ENCODE measurements at regions not wholly inside any gene's neighbourhood (a gene's known extent, or its start where the extent isn't known, plus 50 kb on each side); places are given as distances from the start of the nearest gene placed in this dataset.
A peak's percentile ranks its signal among the peaks of the same experiment; 100 is the strongest.

- no peaks in the 10 kb centered on the region for H3K9me3 ChIP-seq (ENCODE audit: control insufficient read depth, insufficient read depth, low read length)
- no CpG with 5 or more reads among the region's 7 CpGs for WGBS (ENCODE audit: insufficient coverage)
- H3K27ac ChIP-seq (ENCODE audit: low read depth, low read length), result no peak overlapping the region
- no peaks in the 10 kb centered on the region for H3K4me1 ChIP-seq (ENCODE audit: control insufficient read depth, insufficient read depth, low read length)
- no peaks in the 10 kb centered on the region for H3K36me3 ChIP-seq (ENCODE audit: control insufficient read depth, insufficient read depth, low read length)
- no peak for DNase-seq (ENCODE audit: low read depth in 4 of 6, low spot score in 6 of 6)
- H3K4me3 ChIP-seq (ENCODE audit: low read depth, low read length), result no peak overlapping the region
- no peaks in the 10 kb centered on the region for H3K27me3 ChIP-seq (ENCODE audit: control insufficient read depth, insufficient read depth, low read length)
Measured at GRCh38 chr10:113219446-113219845, 269.4 kb downstream of the TCF7L2 start.

GRCh38 chr10:113221756-113222168 is 271.7 kb downstream of the TCF7L2 start:
- no peaks in the 10 kb centered on the region for H3K9me3 ChIP-seq (ENCODE audit: control insufficient read depth, insufficient read depth, low read length)
- no peak overlapping the region for H3K4me3 ChIP-seq (ENCODE audit: low read depth, low read length)
- H3K4me1 ChIP-seq (ENCODE audit: control insufficient read depth, insufficient read depth, low read length), result no peaks in the 10 kb centered on the region
- no peaks in the 10 kb centered on the region for H3K27me3 ChIP-seq (ENCODE audit: control insufficient read depth, insufficient read depth, low read length)
- no peaks in the 10 kb centered on the region for H3K36me3 ChIP-seq (ENCODE audit: control insufficient read depth, insufficient read depth, low read length)
- no peak overlapping the region for H3K27ac ChIP-seq (ENCODE audit: low read depth, low read length)
- WGBS (ENCODE audit: insufficient coverage), result 40% methylated on average over 1 of the region's 6 CpGs
- no peak for DNase-seq (ENCODE audit: low read depth in 4 of 6, low spot score in 6 of 6)

- DNase-seq (ENCODE audit: low read depth in 4 of 6, low spot score in 6 of 6), result peak in 1 of 6 donors; percentile 9
- no peaks in the 10 kb centered on the region for H3K36me3 ChIP-seq (ENCODE audit: control insufficient read depth, insufficient read depth, low read length)
- no peaks in the 10 kb centered on the region for H3K9me3 ChIP-seq (ENCODE audit: control insufficient read depth, insufficient read depth, low read length)
- no peaks in the 10 kb centered on the region for H3K27me3 ChIP-seq (ENCODE audit: control insufficient read depth, insufficient read depth, low read length)
- 34% methylated on average over 11 of the region's 12 CpGs for WGBS (ENCODE audit: insufficient coverage)
- no peak overlapping the region for H3K27ac ChIP-seq (ENCODE audit: low read depth, low read length)
- H3K4me1 ChIP-seq (ENCODE audit: control insufficient read depth, insufficient read depth, low read length), result no peaks in the 10 kb centered on the region
- no peak overlapping the region for H3K4me3 ChIP-seq (ENCODE audit: low read depth, low read length)
Measured at GRCh38 chr10:113222207-113222606, 272.2 kb downstream of the TCF7L2 start.

- WGBS (ENCODE audit: insufficient coverage), result 94% methylated on average over 2 of the region's 2 CpGs
- H3K36me3 ChIP-seq (ENCODE audit: control insufficient read depth, insufficient read depth, low read length), result no peaks in the 10 kb centered on the region
- no peaks in the 10 kb centered on the region for H3K9me3 ChIP-seq (ENCODE audit: control insufficient read depth, insufficient read depth, low read length)
- DNase-seq (ENCODE audit: low read depth in 4 of 6, low spot score in 6 of 6), result no peak
- H3K27me3 ChIP-seq (ENCODE audit: control insufficient read depth, insufficient read depth, low read length), result no peaks in the 10 kb centered on the region
- no peak overlapping the region for H3K27ac ChIP-seq (ENCODE audit: low read depth, low read length)
- H3K4me1 ChIP-seq (ENCODE audit: control insufficient read depth, insufficient read depth, low read length), result no peaks in the 10 kb centered on the region
- no peak overlapping the region for H3K4me3 ChIP-seq (ENCODE audit: low read depth, low read length)
Measured at GRCh38 chr10:113225364-113225763, 275.3 kb downstream of the TCF7L2 start.

- DNase-seq (ENCODE audit: low read depth in 4 of 6, low spot score in 6 of 6), result no peak
- Histone ChIP-seq H3K27ac (ENCODE audit: low read depth, low read length) (no peak overlapping the region), H3K27me3 (ENCODE audit: control insufficient read depth, insufficient read depth, low read length) (no peaks in the 10 kb centered on the region), H3K36me3 (ENCODE audit: control insufficient read depth, insufficient read depth, low read length) (no peaks in the 10 kb centered on the region), H3K4me3 (ENCODE audit: low read depth, low read length) (no peak overlapping the region), H3K4me1 (ENCODE audit: control insufficient read depth, insufficient read depth, low read length) (no peaks in the 10 kb centered on the region), H3K9me3 (ENCODE audit: control insufficient read depth, insufficient read depth, low read length) (no peaks in the 10 kb centered on the region)
- 98% methylated on average over 8 of the region's 11 CpGs for WGBS (ENCODE audit: insufficient coverage)
Measured at GRCh38 chr10:113225903-113226302, 275.9 kb downstream of the TCF7L2 start.

GRCh38 chr10:113226399-113226798 is 276.4 kb downstream of the TCF7L2 start:
- Histone ChIP-seq H3K4me1 (ENCODE audit: control insufficient read depth, insufficient read depth, low read length) (no peaks in the 10 kb centered on the region), H3K27ac (ENCODE audit: low read depth, low read length) (no peak overlapping the region), H3K9me3 (ENCODE audit: control insufficient read depth, insufficient read depth, low read length) (no peaks in the 10 kb centered on the region), H3K27me3 (ENCODE audit: control insufficient read depth, insufficient read depth, low read length) (no peaks in the 10 kb centered on the region), H3K36me3 (ENCODE audit: control insufficient read depth, insufficient read depth, low read length) (no peaks in the 10 kb centered on the region), H3K4me3 (ENCODE audit: low read depth, low read length) (no peak overlapping the region)
- no peak for DNase-seq (ENCODE audit: low read depth in 4 of 6, low spot score in 6 of 6)
- 81% methylated on average over 4 of the region's 8 CpGs for WGBS (ENCODE audit: insufficient coverage)

GRCh38 chr10:113226831-113227445 is 276.9 kb downstream of the TCF7L2 start:
- Histone ChIP-seq H3K4me3 (ENCODE audit: low read depth, low read length) (no peak overlapping the region), H3K27ac (ENCODE audit: low read depth, low read length) (no peak overlapping the region), H3K27me3 (ENCODE audit: control insufficient read depth, insufficient read depth, low read length) (no peaks in the 10 kb centered on the region), H3K36me3 (ENCODE audit: control insufficient read depth, insufficient read depth, low read length) (no peaks in the 10 kb centered on the region), H3K4me1 (ENCODE audit: control insufficient read depth, insufficient read depth, low read length) (no peaks in the 10 kb centered on the region), H3K9me3 (ENCODE audit: control insufficient read depth, insufficient read depth, low read length) (no peaks in the 10 kb centered on the region)
- WGBS (ENCODE audit: insufficient coverage), result 81% methylated on average over 2 of the region's 8 CpGs
- no peak for DNase-seq (ENCODE audit: low read depth in 4 of 6, low spot score in 6 of 6)

GRCh38 chr10:113228530-113228929 is 278.5 kb downstream of the TCF7L2 start:
- 93% methylated on average over 3 of the region's 7 CpGs for WGBS (ENCODE audit: insufficient coverage)
- Histone ChIP-seq H3K36me3 (ENCODE audit: control insufficient read depth, insufficient read depth, low read length) (no peaks in the 10 kb centered on the region), H3K4me1 (ENCODE audit: control insufficient read depth, insufficient read depth, low read length) (no peaks in the 10 kb centered on the region), H3K4me3 (ENCODE audit: low read depth, low read length) (no peak overlapping the region), H3K27me3 (ENCODE audit: control insufficient read depth, insufficient read depth, low read length) (no peaks in the 10 kb centered on the region), H3K9me3 (ENCODE audit: control insufficient read depth, insufficient read depth, low read length) (no peaks in the 10 kb centered on the region), H3K27ac (ENCODE audit: low read depth, low read length) (no peak overlapping the region)
- DNase-seq (ENCODE audit: low read depth in 4 of 6, low spot score in 6 of 6), result no peak

- H3K36me3 ChIP-seq (ENCODE audit: control insufficient read depth, insufficient read depth, low read length), result no peaks in the 10 kb centered on the region
- WGBS (ENCODE audit: insufficient coverage), result 71% methylated on average over 4 of the region's 6 CpGs
- no peak for DNase-seq (ENCODE audit: low read depth in 4 of 6, low spot score in 6 of 6)
- H3K4me1 ChIP-seq (ENCODE audit: control insufficient read depth, insufficient read depth, low read length), result no peaks in the 10 kb centered on the region
- no peaks in the 10 kb centered on the region for H3K27me3 ChIP-seq (ENCODE audit: control insufficient read depth, insufficient read depth, low read length)
- no peaks in the 10 kb centered on the region for H3K9me3 ChIP-seq (ENCODE audit: control insufficient read depth, insufficient read depth, low read length)
- H3K27ac ChIP-seq (ENCODE audit: low read depth, low read length), result no peak overlapping the region
- H3K4me3 ChIP-seq (ENCODE audit: low read depth, low read length), result no peak overlapping the region
Measured at GRCh38 chr10:113230011-113230610, 280.1 kb downstream of the TCF7L2 start.

GRCh38 chr10:113232928-113233511 is 283.0 kb downstream of the TCF7L2 start:
- WGBS (ENCODE audit: insufficient coverage), result 89% methylated on average over 3 of the region's 5 CpGs
- no peaks in the 10 kb centered on the region for H3K36me3 ChIP-seq (ENCODE audit: control insufficient read depth, insufficient read depth, low read length)
- no peaks in the 10 kb centered on the region for H3K27me3 ChIP-seq (ENCODE audit: control insufficient read depth, insufficient read depth, low read length)
- no peaks in the 10 kb centered on the region for H3K4me1 ChIP-seq (ENCODE audit: control insufficient read depth, insufficient read depth, low read length)
- H3K27ac ChIP-seq (ENCODE audit: low read depth, low read length), result no peak overlapping the region
- H3K9me3 ChIP-seq (ENCODE audit: control insufficient read depth, insufficient read depth, low read length), result no peaks in the 10 kb centered on the region
- H3K4me3 ChIP-seq (ENCODE audit: low read depth, low read length), result no peak overlapping the region
- DNase-seq (ENCODE audit: low read depth in 4 of 6, low spot score in 6 of 6), result no peak
